Immature natural killer cell (primary cell): ENCODE measurements at regions not wholly inside any gene's neighbourhood (a gene's known extent, or its start where the extent isn't known, plus 50 kb on each side); places are given as distances from the start of the nearest gene placed in this dataset.
"Not testable (repeated sequence)": the region's sequence is repeated elsewhere in the genome, so short reads cannot be mapped to it uniquely, and the experiment has no call there.

Source experiments
- DNase-seq, 3 donors: peaks; one replicate each; pipeline ENCODE4 v3.0.0; 2022; ENCODE audit warnings: mixed read lengths in 1 of 3
- H3K27ac Mint-ChIP-seq, 6 donors: one replicate each; pipeline ENCODE4 v1.8.0; 2020; ENCODE audit warnings: mixed read lengths in 6 of 6, mild to moderate bottlenecking in 5 of 6, inconsistent platforms in 4 of 6, moderate library complexity in 3 of 6
- H3K27me3 Mint-ChIP-seq, 3 donors: one replicate each; pipeline ENCODE4 v1.8.0; 2020 to 2021; ENCODE audit warnings: low read depth in 3 of 3, mild to moderate bottlenecking in 3 of 3, mixed read lengths in 3 of 3, moderate library complexity in 3 of 3, inconsistent platforms in 1 of 3
- H3K36me3 Mint-ChIP-seq, 3 donors: one replicate each; pipeline ENCODE4 v1.8.0; 2020; ENCODE audit warnings: mixed read lengths in 3 of 3, inconsistent platforms in 2 of 3, mild to moderate bottlenecking in 2 of 3
- H3K4me1 Mint-ChIP-seq, 2 donors: one replicate each; pipeline ENCODE4 v1.8.0; 2020; ENCODE audit warnings: inconsistent platforms in 2 of 2, mild to moderate bottlenecking in 2 of 2, mixed read lengths in 2 of 2, moderate library complexity in 1 of 2
- H3K4me3 Mint-ChIP-seq, 5 donors: one replicate each; pipeline ENCODE4 v1.8.0; 2020; ENCODE audit warnings: mild to moderate bottlenecking in 5 of 5, mixed read lengths in 5 of 5, inconsistent platforms in 3 of 5, moderate library complexity in 3 of 5
- H3K9me3 Mint-ChIP-seq, 6 donors: one replicate each; pipeline ENCODE4 v1.8.0; 2020; ENCODE audit warnings: mild to moderate bottlenecking in 6 of 6, mixed read lengths in 6 of 6, inconsistent platforms in 4 of 6, moderate library complexity in 3 of 6

DNA sequence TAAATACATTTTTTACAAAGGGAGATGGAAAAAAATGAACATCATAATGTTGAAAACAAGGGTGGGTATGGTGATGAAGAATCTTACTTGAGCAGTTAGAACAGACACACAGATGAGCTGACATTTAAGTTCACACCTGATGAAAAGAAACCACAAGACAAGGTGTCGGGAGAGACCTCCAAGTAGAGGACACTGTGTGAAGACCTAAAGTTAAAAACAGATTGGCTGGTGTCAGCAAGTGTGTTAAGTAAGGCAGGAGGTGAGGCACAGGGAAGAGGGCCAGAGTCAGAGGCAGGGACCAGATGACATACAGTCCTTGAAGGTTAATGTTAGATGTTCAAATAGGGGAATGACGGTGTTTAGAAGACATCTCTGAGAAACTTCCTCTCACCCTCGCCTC is 236.8 kb downstream of the FAT3 start:
- H3K9me3 Mint-ChIP-seq: peaks cover 0 to 10% (median 4%) of the 10 kb centered on the region in 6 donors
- H3K36me3 Mint-ChIP-seq: no peaks in the 10 kb centered on the region
- H3K27me3 Mint-ChIP-seq: no peaks in the 10 kb centered on the region
- H3K4me3 Mint-ChIP-seq: peak overlapping the region in 2 of 5 donors; percentile 12 to 67
- peak overlapping the region in 1 of 6 donors; percentile 30 for H3K27ac Mint-ChIP-seq
- peaks cover 5 to 57% of the 10 kb centered on the region in 2 donors for H3K4me1 Mint-ChIP-seq
- peak; percentile 3 to 12 (median 12) for DNase-seq

DNA sequence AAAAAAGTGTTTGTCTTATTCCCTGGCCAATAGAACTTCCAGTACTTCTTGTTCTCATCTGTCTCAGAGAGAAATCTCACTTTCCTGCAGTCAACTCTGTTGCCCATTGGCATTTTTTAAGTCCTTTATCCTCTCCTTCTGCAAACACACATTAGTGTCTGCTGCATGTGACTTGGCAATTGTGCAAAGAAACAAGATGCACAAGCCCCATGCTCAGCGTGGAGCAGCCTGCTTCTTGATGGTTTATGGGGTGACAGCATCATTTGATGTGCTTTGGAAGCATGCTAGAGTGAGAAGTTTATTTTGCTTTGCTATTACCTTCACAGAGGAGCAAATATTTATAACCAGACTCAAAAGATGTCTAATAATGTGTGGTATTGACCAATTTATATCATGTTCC is 238.2 kb downstream of the FAT3 start:
- H3K4me3 Mint-ChIP-seq: no peak overlapping the region
- peaks cover 5 to 57% of the 10 kb centered on the region in 2 donors for H3K4me1 Mint-ChIP-seq
- H3K27ac Mint-ChIP-seq: no peak overlapping the region
- peaks cover 2 to 8% (median 5%) of the 10 kb centered on the region in 6 donors for H3K9me3 Mint-ChIP-seq
- DNase-seq: no peak
- H3K36me3 Mint-ChIP-seq: no peaks in the 10 kb centered on the region
- no peaks in the 10 kb centered on the region for H3K27me3 Mint-ChIP-seq

GRCh38 chr11:92464822-92465221 is 240.2 kb downstream of the FAT3 start:
- H3K9me3 Mint-ChIP-seq: peaks cover 2 to 11% (median 5%) of the 10 kb centered on the region in 6 donors
- H3K4me3 Mint-ChIP-seq: peak overlapping the region in 1 of 5 donors; percentile 3
- no peaks in the 10 kb centered on the region for H3K27me3 Mint-ChIP-seq
- no peak overlapping the region for H3K27ac Mint-ChIP-seq
- no peak for DNase-seq
- no peaks in the 10 kb centered on the region for H3K36me3 Mint-ChIP-seq
- H3K4me1 Mint-ChIP-seq: peaks cover 5 to 57% of the 10 kb centered on the region in 2 donors

GRCh38 chr11:92465410-92465809 is 240.8 kb downstream of the FAT3 start:
- not testable (repeated sequence) for H3K27me3 Mint-ChIP-seq, H3K36me3 Mint-ChIP-seq
- Mint-ChIP-seq H3K4me3 (peak overlapping the region in 1 of 5 donors; percentile 27), H3K4me1 (peaks cover 5 to 52% of the 10 kb centered on the region in 2 donors), H3K9me3 (peaks cover 2 to 11% (median 5%) of the 10 kb centered on the region in 6 donors), H3K27ac (peak overlapping the region in 1 of 6 donors; percentile 54)
- DNase-seq: peak; percentile 7 to 28 (median 14)

DNA sequence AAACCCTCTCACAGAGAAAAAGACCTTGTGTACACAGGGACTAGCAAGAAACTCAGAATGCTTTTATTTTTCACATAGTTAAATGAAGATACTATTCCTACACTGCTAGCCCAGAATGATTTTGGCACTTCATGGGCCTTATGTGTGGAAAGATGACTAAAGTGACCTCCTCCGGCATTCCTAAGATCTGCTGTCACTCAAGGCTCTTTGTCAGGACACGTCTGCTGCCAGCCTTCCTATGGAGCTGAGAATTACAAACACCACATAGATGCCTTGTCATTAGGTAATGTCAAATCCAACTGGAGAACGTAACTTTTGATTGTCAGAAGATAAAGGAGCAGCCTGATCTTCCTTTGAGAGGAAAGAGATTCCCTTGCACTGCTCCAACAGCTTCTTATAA is 249.1 kb downstream of the FAT3 start:
- no peak for DNase-seq
- no peaks in the 10 kb centered on the region for H3K27me3 Mint-ChIP-seq
- no peaks in the 10 kb centered on the region for H3K4me1 Mint-ChIP-seq
- no peak overlapping the region for H3K4me3 Mint-ChIP-seq
- no peak overlapping the region for H3K27ac Mint-ChIP-seq
- H3K9me3 Mint-ChIP-seq: peaks cover 0 to 6% (median 2%) of the 10 kb centered on the region in 6 donors
- H3K36me3 Mint-ChIP-seq: no peaks in the 10 kb centered on the region

DNA sequence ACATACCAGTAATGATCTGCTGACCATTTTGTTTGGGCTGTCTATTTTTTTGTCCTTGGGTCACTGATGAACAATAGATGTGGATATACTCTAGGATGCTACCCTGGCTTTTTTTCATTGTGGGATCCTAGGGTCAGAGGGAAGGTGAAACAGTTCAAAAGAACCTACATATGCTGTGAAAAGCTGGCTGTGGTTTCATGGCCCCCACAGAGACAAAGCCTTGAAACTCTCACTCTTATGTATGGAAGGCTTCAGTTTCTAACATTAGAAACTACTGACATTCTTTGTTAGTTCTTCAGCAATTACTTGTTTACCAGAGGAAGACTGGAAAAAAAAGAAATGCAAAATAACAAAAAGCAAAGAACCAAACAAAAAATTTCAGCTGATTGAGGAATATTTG is 250.7 kb downstream of the FAT3 start:
- DNase-seq: no peak
- Mint-ChIP-seq H3K4me1 (no peaks in the 10 kb centered on the region), H3K27me3 (no peaks in the 10 kb centered on the region), H3K4me3 (no peak overlapping the region), H3K9me3 (peaks cover 0 to 11% (median 3%) of the 10 kb centered on the region in 6 donors), H3K27ac (no peak overlapping the region), H3K36me3 (no peaks in the 10 kb centered on the region)

DNA sequence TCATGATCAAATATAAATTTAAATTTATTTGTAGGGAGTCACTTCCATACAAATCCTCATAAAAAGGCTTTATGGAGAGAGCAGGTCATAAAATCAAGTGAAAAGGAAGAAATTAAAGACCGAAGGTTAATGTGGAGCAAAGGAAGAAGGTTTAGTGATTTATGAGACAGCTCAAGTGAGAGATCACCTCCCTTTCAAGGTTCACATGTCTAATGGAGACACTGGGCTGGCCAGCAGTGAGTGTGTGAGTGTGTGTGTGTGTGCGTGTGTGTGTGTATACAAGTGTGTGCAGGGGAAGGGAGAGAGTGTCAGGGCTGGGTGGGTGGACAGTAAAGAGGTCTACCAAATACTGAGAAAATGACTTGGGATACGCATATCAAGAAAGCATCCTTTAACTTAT is 251.2 kb downstream of the FAT3 start:
- Mint-ChIP-seq H3K4me3 (no peak overlapping the region), H3K27ac (no peak overlapping the region), H3K4me1 (no peaks in the 10 kb centered on the region), H3K9me3 (peaks cover 0 to 11% (median 3%) of the 10 kb centered on the region in 6 donors), H3K27me3 (no peaks in the 10 kb centered on the region), H3K36me3 (no peaks in the 10 kb centered on the region)
- no peak for DNase-seq

- H3K4me3 Mint-ChIP-seq: no peak overlapping the region
- H3K27ac Mint-ChIP-seq: no peak overlapping the region
- H3K27me3 Mint-ChIP-seq: peaks cover 0 to under 1% (median 0%) of the 10 kb centered on the region in 3 donors
- H3K36me3 Mint-ChIP-seq: no peaks in the 10 kb centered on the region
- H3K4me1 Mint-ChIP-seq: no peaks in the 10 kb centered on the region
- H3K9me3 Mint-ChIP-seq: peaks cover 0 to 13% (median 4%) of the 10 kb centered on the region in 6 donors
- DNase-seq: no peak
These were observed 253.1 kb downstream of the FAT3 start for GRCh38 chr11:92477686-92478085.

DNA sequence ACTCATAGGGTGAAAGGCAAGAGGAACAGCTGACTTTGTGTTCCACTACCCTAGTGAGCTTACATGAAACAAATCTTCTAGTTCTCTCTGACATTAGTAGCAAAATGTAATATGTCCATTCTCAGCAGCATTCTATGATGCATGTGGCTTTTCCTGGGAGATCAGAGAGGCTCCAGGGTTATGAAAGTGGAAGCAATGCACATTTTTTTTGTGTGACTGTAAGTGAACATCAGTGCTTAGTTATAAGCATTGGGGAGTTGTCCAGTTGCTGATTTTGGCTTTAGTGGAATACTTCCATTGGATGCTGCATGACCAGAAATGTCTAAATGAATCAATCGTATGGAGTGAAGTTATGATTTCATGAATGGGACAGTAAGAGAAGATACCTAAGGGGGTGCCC is 255.9 kb downstream of the FAT3 start:
- Mint-ChIP-seq H3K9me3 (peaks cover 0 to 10% (median 2%) of the 10 kb centered on the region in 6 donors), H3K27me3 (peaks cover 0 to 2% (median 0%) of the 10 kb centered on the region in 3 donors), H3K4me1 (no peaks in the 10 kb centered on the region), H3K36me3 (no peaks in the 10 kb centered on the region), H3K4me3 (no peak overlapping the region), H3K27ac (no peak overlapping the region)
- no peak for DNase-seq

DNA sequence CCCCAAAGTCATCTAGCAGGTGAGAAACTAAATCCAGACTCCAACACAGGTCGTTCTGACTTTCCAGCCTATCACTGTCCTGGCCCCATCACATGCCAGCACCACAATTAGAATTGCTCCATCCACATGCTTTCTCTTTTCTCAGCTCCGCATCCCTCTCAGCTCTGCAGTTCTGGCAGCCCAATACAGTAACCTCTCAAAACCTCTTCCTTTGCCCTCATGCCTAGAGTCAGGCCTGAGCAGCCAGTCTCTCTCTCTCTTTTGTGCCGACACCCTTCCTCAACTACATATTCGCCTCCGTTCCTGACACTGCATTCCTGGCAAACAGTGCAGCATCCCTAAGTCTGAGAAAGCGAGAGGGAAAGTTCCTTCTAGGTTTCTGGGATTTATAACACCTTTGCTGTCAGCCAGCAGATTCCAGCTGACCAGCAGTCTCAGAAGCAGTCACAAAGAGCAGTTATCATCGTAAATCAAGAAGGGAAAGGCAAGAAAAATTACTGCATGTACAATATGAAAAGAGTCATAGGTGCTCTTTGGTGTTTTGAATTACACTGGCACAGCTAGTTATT is 258.0 kb downstream of the FAT3 start:
- Mint-ChIP-seq H3K36me3 (no peaks in the 10 kb centered on the region), H3K27ac (no peak overlapping the region), H3K4me1 (no peaks in the 10 kb centered on the region), H3K9me3 (peaks cover 0 to 15% (median 4%) of the 10 kb centered on the region in 6 donors), H3K4me3 (no peak overlapping the region), H3K27me3 (peaks cover 0 to 2% (median 0%) of the 10 kb centered on the region in 3 donors)
- no peak for DNase-seq

DNA sequence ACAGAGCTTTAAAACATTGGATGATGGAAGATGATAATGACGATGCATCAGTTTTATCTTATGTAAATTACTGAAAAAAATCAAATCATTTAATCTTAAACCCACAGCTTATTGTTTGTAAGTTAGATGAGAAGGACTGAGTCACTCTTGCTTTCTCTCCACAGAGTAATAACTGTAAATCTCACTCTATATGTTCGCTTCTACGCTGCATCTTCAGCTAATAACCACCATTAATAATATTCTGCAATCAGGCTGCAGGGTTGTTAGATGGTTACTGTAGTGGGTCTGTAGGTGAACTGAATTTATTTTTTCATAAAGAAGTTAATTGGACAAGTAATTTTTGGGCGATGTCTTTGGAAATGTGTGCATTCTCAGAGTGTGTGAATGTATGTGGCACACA is 260.0 kb downstream of the FAT3 start:
- no peak for DNase-seq
- Mint-ChIP-seq H3K27ac (no peak overlapping the region), H3K36me3 (no peaks in the 10 kb centered on the region), H3K27me3 (peaks cover 0 to 2% (median 0%) of the 10 kb centered on the region in 3 donors), H3K4me1 (no peaks in the 10 kb centered on the region), H3K9me3 (peaks cover 0 to 12% (median 3%) of the 10 kb centered on the region in 6 donors), H3K4me3 (no peak overlapping the region)

DNA sequence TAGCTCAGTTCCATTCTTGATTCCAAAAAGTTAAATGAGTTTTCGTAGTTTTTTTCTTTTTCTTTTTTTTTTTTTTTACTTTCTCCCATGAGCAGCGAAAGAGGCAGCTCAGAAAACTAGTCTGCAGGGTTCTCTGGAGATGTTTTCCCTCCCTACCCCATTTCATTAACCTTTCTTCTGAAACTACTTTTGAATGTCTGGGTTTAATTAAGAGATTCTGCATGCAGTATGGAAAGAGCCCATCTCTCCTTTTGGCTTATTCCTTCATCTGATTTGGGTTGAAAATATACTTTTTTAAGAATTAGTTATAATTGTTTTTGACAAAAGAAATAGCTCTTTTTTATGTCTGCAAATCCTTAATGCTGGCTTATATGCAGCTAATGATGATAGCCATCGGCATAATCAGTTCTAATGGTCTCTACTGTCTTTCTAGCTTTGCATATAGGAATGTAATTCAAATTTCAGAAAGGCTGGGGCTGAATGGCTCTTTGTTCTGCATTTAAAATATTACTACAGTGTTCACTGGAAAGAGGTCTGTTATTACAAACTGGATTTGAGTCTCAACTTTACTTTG is 265.3 kb downstream of the FAT3 start:
- peaks cover 2 to 13% (median 7%) of the 10 kb centered on the region in 6 donors for H3K9me3 Mint-ChIP-seq
- no peak overlapping the region for H3K27ac Mint-ChIP-seq
- H3K27me3 Mint-ChIP-seq: peaks cover 0 to 2% (median 0%) of the 10 kb centered on the region in 3 donors
- no peaks in the 10 kb centered on the region for H3K36me3 Mint-ChIP-seq
- H3K4me1 Mint-ChIP-seq: no peaks in the 10 kb centered on the region
- H3K4me3 Mint-ChIP-seq: no peak overlapping the region
- no peak for DNase-seq

DNA sequence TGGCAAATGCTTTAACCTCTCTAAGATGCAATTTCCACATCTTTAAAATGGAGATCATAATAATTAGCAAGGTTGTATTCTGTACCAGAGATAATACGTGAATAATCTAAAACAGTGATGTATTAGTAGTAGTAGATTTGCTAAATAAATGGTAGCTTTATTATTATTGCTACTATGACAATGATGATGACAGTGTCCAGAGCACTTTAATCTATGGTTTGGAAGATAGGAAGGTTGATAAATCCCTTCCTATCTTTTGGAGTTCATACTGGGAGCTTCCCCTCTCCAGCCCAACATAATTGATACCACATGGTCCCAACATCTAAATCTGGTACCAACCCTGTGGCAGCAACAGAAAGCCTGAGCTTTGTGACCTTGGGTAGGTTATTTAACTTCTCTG is 267.8 kb downstream of the FAT3 start:
- DNase-seq: no peak
- Mint-ChIP-seq H3K36me3 (no peaks in the 10 kb centered on the region), H3K9me3 (peaks cover 0 to 18% (median 11%) of the 10 kb centered on the region in 6 donors), H3K4me1 (no peaks in the 10 kb centered on the region), H3K4me3 (no peak overlapping the region), H3K27me3 (peaks cover 0 to 2% (median 0%) of the 10 kb centered on the region in 3 donors), H3K27ac (no peak overlapping the region)

DNA sequence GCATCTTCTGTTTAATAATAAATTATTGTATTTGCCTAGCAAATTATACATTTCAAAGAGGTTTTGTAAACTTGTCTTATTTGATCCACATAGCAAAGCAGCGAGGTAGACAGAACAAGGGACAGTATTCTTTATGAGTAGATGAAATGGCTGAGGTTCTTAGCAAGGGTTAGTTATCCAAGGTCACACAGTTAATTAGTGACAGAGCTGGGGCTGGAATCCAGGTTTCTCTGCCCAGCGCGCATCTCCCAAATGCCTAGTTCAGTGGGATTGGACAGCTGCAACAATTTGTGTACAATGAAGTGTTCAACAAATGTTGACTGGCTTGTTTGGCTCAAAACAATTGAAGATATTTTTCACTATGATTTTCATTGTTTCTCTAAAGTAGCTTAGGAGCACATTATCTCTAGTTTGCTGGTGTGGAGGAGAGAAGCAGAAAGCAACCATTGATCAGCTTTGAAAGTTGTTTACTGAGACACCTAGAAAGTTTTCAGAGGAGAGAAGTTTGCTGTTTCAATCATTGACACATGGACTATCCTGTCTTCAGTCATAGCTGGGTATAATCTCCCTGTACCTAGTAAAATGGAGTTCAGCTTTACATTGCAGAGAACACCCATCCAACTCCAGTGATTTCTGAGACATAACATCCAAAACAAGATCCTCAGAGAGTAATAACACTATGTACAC is 270.6 kb downstream of the FAT3 start:
- no peak for DNase-seq
- Mint-ChIP-seq H3K36me3 (no peaks in the 10 kb centered on the region), H3K4me3 (no peak overlapping the region), H3K4me1 (no peaks in the 10 kb centered on the region), H3K27me3 (no peaks in the 10 kb centered on the region), H3K9me3 (peaks cover 0 to 18% (median 11%) of the 10 kb centered on the region in 6 donors), H3K27ac (no peak overlapping the region)
